ENCODE measurements at regions not wholly inside any gene's neighbourhood (a gene's known extent, or its start where the extent isn't known, plus 50 kb on each side); places are given as distances from the start of the nearest gene placed in this dataset.
"Not testable (repeated sequence)": the region's sequence is repeated elsewhere in the genome, so short reads cannot be mapped to it uniquely, and the experiment has no call there.

DNA sequence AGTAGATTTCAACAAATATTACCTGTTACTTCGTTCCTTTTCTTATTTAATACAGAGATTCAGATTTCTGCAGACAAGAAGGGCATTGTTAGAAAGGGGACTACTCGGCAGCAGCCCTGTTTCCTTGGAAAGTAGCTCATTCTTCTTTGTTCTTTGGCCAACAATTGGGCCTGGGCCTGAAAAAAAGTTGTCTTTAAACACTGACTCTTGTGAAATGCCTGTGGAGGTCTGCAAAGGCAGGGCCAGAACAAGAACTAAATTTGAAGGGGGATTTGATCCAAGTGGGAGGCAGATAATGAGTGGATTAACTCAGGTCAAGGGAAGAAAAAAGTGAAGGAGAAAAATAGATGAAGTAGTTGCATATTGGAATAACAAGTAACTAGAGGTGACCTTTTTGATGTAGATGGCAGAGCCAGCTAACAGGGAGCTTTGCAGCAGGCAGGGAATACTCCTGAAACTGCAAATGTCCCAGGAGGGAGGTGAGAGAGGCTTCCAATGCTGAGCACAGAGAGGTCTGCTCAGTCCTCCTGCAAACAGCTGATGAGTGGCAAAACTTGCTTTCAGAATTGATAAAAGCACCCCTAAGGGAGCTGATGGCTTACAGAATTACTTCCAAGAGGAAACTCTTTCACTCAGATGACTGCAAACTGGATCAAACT, 393.2 kb upstream of the HS3ST1 start:
- H3K4me2 ChIP-seq, result no peak overlapping the region
- TF ChIP-seq, protein P1, sequence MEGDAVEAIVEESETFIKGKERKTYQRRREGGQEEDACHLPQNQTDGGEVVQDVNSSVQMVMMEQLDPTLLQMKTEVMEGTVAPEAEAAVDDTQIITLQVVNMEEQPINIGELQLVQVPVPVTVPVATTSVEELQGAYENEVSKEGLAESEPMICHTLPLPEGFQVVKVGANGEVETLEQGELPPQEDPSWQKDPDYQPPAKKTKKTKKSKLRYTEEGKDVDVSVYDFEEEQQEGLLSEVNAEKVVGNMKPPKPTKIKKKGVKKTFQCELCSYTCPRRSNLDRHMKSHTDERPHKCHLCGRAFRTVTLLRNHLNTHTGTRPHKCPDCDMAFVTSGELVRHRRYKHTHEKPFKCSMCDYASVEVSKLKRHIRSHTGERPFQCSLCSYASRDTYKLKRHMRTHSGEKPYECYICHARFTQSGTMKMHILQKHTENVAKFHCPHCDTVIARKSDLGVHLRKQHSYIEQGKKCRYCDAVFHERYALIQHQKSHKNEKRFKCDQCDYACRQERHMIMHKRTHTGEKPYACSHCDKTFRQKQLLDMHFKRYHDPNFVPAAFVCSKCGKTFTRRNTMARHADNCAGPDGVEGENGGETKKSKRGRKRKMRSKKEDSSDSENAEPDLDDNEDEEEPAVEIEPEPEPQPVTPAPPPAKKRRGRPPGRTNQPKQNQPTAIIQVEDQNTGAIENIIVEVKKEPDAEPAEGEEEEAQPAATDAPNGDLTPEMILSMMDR (conservative IDR thresholded peaks at IDR 0.05; ENCODE audit: low read depth, low read length), result no peak

DNA sequence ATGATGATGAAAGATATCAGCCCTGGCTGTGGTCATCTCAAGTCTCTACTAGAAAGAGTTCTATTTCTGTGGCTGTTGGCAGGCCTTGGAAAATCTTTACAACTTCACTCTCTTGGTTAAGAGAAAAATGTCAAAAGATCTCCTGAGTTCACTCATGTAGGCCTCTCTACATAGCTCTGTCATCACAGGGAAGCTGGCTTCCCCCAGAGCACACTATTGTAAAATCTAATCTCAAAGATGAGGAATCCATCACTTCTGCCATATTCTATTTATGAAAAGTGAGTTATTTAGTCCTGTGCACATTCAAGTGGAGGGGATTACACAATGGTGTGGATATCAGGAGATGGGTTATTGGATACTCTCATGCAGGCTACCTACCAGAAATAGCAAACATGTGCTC, 388.4 kb upstream of the HS3ST1 start:
- Histone ChIP-seq H2AFZ (ENCODE audit: low read depth) (no peak overlapping the region), H3K36me3 (ENCODE audit: insufficient read depth) (no peaks in the 10 kb centered on the region), H3K27me3 (ENCODE audit: insufficient read depth, low read depth) (no peaks in the 10 kb centered on the region), H3K27ac (no peak overlapping the region), H3K4me2 (no peak overlapping the region), H4K20me1 (ENCODE audit: insufficient read depth) (no peaks in the 10 kb centered on the region), H3K4me3 (IDR thresholded peaks at IDR 0.05; ENCODE audit: insufficient read depth, low read depth, low read length) (no peak overlapping the region), H3K9ac (no peak overlapping the region), H3K4me1 (ENCODE audit: low read depth, poor library complexity, severe bottlenecking) (no peaks in the 10 kb centered on the region), H3K79me2 (ENCODE audit: insufficient read depth, low read depth) (no peaks in the 10 kb centered on the region)
- TF ChIP-seq, protein P1 (conservative IDR thresholded peaks at IDR 0.05; ENCODE audit: low read depth, low read length), result no peak

More for the DNA sequence above, 393.2 kb upstream of the HS3ST1 start:
- H4K20me1 ChIP-seq (ENCODE audit: insufficient read depth), result no peaks in the 10 kb centered on the region
- H3K27me3 ChIP-seq (ENCODE audit: insufficient read depth, low read depth), result no peaks in the 10 kb centered on the region
- H3K9ac ChIP-seq, result no peak overlapping the region
- no peaks in the 10 kb centered on the region for H3K36me3 ChIP-seq (ENCODE audit: insufficient read depth)
- no peaks in the 10 kb centered on the region for H3K79me2 ChIP-seq (ENCODE audit: insufficient read depth, low read depth)
- no peak overlapping the region for H3K4me3 ChIP-seq (IDR thresholded peaks at IDR 0.05; ENCODE audit: insufficient read depth, low read depth, low read length)
- no peak overlapping the region for H3K27ac ChIP-seq
- H3K4me1 ChIP-seq (ENCODE audit: low read depth, poor library complexity, severe bottlenecking), result no peaks in the 10 kb centered on the region
- no peak overlapping the region for H2AFZ ChIP-seq (ENCODE audit: low read depth)

DNA sequence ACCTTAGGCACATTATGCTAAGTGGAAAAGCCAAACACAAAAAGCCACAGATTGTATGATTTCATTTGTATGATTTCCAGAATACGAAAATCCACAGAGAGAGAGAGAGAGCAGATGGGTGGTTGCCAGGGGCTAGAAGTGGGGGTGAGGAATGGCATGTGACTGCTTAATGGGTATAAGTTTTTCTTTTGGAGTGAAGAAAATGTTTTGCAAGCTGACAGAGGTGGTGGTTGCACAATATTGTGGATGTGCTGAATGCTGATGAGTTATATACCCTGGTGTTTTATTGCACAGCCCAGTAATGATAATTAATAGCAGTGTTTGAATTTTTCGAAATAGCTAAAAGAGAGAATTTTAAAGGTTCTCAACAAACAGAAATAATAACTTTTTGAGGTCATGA, 386.1 kb upstream of the HS3ST1 start:
- H3K4me1 ChIP-seq (ENCODE audit: low read depth, poor library complexity, severe bottlenecking), result no peaks in the 10 kb centered on the region

DNA sequence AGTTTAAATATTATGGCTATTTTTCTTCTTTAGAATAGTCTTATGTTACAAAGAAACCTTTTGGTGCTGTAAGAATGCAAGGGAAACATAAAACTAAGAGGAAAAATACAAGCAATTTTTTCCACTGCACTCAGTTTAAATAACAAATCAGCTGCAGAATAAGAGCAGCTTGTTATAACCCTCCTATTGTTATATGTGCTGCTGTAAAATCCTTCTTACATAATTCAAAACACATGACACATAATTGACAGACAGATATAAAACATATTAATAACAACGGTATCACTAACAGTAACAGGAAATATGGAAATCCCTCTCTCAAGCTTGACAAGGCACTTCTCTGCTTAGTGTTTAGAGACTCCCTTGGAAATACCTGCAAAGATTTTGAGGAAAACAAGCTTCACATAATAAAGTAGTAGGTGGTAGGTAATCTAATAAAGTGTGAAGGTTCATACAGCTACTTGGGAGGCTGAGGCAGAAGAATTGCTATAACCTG, 385.3 kb upstream of the HS3ST1 start:
- TF ChIP-seq, protein P1 (conservative IDR thresholded peaks at IDR 0.05; ENCODE audit: low read depth, low read length), result no peak
- Histone ChIP-seq H3K4me3 (IDR thresholded peaks at IDR 0.05; ENCODE audit: insufficient read depth, low read depth, low read length) (no peak overlapping the region), H2AFZ (ENCODE audit: low read depth) (no peak overlapping the region), H3K4me2 (no peak overlapping the region), H3K27me3 (ENCODE audit: insufficient read depth, low read depth) (no peaks in the 10 kb centered on the region), H3K36me3 (ENCODE audit: insufficient read depth) (no peaks in the 10 kb centered on the region), H3K27ac (no peak overlapping the region), H3K79me2 (ENCODE audit: insufficient read depth, low read depth) (no peaks in the 10 kb centered on the region), H4K20me1 (ENCODE audit: insufficient read depth) (no peaks in the 10 kb centered on the region), H3K4me1 (ENCODE audit: low read depth, poor library complexity, severe bottlenecking) (no peaks in the 10 kb centered on the region), H3K9ac (no peak overlapping the region)

More for the DNA sequence above, 386.1 kb upstream of the HS3ST1 start:
- no peak overlapping the region for H2AFZ ChIP-seq (ENCODE audit: low read depth)
- H3K9ac ChIP-seq, result no peak overlapping the region
- no peak overlapping the region for H3K4me3 ChIP-seq (IDR thresholded peaks at IDR 0.05; ENCODE audit: insufficient read depth, low read depth, low read length)
- H3K79me2 ChIP-seq (ENCODE audit: insufficient read depth, low read depth), result no peaks in the 10 kb centered on the region
- TF ChIP-seq, protein P1 (conservative IDR thresholded peaks at IDR 0.05; ENCODE audit: low read depth, low read length), result no peak
- H3K27me3 ChIP-seq (ENCODE audit: insufficient read depth, low read depth), result no peaks in the 10 kb centered on the region
- H3K4me2 ChIP-seq, result no peak overlapping the region
- no peaks in the 10 kb centered on the region for H4K20me1 ChIP-seq (ENCODE audit: insufficient read depth)
- H3K36me3 ChIP-seq (ENCODE audit: insufficient read depth), result no peaks in the 10 kb centered on the region
- no peak overlapping the region for H3K27ac ChIP-seq

DNA sequence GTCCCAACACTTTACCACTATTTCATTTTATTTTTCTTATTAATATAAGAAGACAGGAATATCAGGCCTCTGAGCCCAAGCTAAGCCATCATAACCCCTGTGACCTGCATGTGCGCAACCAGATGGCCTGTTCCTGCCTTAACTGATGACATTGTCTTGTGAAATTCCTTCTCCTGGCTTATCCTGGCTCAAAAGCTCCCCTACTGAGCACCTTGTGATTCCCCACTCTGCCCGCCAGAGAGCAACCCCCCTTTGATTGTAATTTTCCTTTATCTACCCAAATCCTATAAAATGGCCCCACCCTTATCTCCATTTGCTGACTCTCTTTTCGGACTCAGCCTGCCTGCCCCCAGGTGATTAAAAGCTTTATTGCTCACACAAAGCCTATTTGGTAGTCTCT, 382.8 kb upstream of the HS3ST1 start:
- not testable (repeated sequence) for H3K27ac ChIP-seq; H3K79me2 ChIP-seq (ENCODE audit: insufficient read depth, low read depth); H3K4me1 ChIP-seq (ENCODE audit: low read depth, poor library complexity, severe bottlenecking); H3K4me2 ChIP-seq; H3K36me3 ChIP-seq (ENCODE audit: insufficient read depth); H3K9ac ChIP-seq; H3K27me3 ChIP-seq (ENCODE audit: insufficient read depth, low read depth); H3K4me3 ChIP-seq (IDR thresholded peaks at IDR 0.05; ENCODE audit: insufficient read depth, low read depth, low read length); H4K20me1 ChIP-seq (ENCODE audit: insufficient read depth); H2AFZ ChIP-seq (ENCODE audit: low read depth)

All from KMS-11 (cell line).